ENCODE measurements at regions not wholly inside any gene's neighbourhood (a gene's known extent, or its start where the extent isn't known, plus 50 kb on each side); places are given as distances from the start of the nearest gene placed in this dataset.
"Not testable (repeated sequence)": the region's sequence is repeated elsewhere in the genome, so short reads cannot be mapped to it uniquely, and the experiment has no call there.

GRCh38 chr10:124150189-124150806, 56.9 kb upstream of the CHST15 start:
- TF ChIP-seq, protein P1, sequence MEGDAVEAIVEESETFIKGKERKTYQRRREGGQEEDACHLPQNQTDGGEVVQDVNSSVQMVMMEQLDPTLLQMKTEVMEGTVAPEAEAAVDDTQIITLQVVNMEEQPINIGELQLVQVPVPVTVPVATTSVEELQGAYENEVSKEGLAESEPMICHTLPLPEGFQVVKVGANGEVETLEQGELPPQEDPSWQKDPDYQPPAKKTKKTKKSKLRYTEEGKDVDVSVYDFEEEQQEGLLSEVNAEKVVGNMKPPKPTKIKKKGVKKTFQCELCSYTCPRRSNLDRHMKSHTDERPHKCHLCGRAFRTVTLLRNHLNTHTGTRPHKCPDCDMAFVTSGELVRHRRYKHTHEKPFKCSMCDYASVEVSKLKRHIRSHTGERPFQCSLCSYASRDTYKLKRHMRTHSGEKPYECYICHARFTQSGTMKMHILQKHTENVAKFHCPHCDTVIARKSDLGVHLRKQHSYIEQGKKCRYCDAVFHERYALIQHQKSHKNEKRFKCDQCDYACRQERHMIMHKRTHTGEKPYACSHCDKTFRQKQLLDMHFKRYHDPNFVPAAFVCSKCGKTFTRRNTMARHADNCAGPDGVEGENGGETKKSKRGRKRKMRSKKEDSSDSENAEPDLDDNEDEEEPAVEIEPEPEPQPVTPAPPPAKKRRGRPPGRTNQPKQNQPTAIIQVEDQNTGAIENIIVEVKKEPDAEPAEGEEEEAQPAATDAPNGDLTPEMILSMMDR (IDR thresholded peaks at IDR 0.05; ENCODE audit: low read depth, low read length), result no peak
- no peak overlapping the region for H3K4me3 ChIP-seq (replicated peaks in 1 of 2; ENCODE audit: low read depth in 2 of 2, low read length in 2 of 2)
- DNase-seq (ENCODE audit: low read depth in 2 of 2), result no peak

DNA sequence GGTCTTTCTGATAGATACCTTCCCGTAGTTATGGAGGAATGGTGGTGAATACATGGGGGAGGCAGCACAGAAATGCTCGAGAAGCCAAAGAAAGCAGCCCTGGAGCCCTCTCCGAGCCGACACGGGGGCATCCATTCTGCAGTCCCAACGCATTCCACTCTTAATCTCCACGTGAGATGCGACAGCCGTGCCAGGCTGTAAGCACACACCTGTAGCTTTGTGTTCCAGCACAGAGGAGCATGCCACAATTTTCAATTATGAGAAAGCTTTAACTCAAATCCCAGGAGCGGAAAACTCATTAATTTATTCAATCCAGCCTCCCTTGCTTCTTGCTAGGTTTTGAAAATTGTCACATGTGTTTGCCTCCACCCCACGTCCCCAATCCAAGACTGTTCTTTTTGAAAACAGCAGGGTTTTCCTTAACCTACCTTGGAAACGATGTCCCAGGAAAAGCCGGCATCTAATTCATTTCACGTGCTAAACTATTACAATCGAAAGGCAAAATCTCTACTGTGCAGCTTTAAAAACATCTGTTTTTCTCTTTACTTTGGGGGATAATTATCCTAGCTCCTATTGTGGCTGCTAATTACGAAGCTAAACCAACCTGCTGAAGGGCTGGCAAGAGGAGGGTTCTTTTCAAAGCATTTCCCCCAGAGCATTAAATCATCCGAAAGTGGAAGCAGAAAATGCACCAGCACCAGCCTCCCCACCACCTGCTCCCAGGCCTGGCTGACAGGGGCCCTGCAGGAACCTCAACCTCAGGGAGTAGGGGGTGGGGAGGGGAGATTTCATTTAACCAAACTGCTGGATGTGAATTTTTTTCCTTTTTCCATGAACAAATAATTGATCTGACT, 56.0 kb upstream of the CHST15 start:
- DNase-seq (ENCODE audit: low read depth in 2 of 2), result no peak
- TF ChIP-seq, protein P1 (IDR thresholded peaks at IDR 0.05; ENCODE audit: low read depth, low read length), result no peak
- H3K4me3 ChIP-seq (replicated peaks in 1 of 2; ENCODE audit: low read depth in 2 of 2, low read length in 2 of 2), result no peak overlapping the region

DNA sequence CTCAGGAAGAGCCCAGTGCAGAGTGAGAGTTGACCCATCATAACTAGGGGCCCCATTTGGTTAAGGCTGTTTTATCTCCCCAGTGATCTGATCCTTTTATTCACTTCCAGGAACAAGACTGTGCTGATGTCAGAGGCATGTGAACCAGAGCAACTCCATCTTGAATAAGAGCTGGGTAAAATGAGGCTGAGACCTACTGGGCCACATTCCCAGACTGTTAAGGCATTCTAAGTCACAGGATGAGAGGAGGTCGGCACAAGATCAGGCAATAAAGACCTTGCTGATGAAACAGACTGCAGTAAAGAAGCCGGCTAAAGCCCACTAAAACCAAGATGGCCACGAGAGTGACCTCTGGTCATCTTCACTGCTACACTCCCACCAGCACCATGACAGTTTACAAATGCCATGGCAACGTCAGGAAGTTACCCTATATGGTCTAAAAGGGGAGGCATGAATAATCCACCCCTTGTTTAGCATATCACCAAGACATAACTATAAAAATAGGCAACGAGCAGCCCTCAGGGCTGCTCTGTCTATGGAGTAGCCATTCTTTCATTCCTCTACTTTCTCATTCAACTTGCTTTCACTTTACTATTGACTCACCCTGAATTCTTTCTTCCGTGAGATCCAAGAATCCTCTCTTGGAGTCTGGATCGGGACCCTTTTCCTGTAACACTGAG, 55.3 kb upstream of the CHST15 start:
- not testable (repeated sequence) for DNase-seq (ENCODE audit: low read depth in 2 of 2); H3K4me3 ChIP-seq (replicated peaks in 1 of 2; ENCODE audit: low read depth in 2 of 2, low read length in 2 of 2)

DNA sequence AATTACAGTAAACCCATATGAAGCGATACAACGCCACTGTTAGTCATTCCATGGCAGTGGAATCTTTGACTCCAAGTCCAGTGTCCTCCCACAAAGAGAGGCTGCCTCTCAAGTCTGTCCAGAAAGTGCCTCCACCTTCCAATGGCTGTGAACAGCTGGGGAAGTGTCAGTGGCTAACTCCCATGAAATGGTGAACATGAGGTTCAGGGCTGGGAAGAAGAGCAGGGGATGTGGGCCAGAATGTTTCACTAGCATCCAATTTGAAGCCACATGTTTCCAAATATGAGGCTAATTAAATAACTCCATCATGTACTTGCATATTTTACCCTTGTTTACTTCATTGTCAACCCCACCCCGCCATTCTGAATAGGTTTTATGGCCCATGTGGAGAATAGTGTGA, 53.1 kb upstream of the CHST15 start:
- H3K4me3 ChIP-seq (replicated peaks in 1 of 2; ENCODE audit: low read depth in 2 of 2, low read length in 2 of 2), result no peak overlapping the region
- DNase-seq (ENCODE audit: low read depth in 2 of 2), result no peak
- TF ChIP-seq, protein P1 (IDR thresholded peaks at IDR 0.05; ENCODE audit: low read depth, low read length), result no peak

DNA sequence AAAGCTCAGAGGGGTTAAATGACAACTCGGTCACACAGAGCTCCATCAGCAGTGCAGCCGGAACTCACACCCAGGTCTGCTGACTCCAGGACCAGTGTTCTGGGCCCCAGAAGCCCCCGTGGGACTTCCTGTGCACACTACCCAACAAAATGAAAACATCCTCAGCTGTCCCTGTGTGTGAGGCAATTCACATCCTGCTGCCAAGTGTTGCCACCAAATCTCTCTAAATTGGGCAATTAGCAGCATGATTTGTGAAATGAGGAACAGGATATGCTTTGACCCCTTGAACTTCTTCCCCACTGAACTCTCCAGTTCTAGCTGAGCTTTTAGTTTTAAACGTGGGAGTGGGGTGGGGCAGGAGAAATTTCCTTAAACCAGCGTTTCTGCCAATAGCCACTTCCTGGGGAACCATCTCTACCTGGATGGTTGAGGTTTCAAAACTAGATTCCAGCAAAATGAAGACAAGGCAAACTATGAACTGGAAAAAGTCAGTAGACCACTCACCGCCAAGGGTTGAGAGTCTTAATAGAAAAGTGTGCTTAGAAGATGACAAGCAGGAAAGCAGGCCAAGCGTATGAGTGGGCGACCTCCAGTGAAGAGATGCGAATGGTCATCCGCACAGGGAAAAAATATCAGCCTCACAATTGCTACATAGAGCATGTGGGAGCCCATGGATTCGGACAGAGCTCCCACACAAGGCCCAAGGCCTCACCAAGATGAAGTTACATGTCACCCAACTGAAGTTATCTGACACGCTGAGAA, 51.9 kb upstream of the CHST15 start:
- TF ChIP-seq, protein P1 (IDR thresholded peaks at IDR 0.05; ENCODE audit: low read depth, low read length), result no peak
- H3K4me3 ChIP-seq (replicated peaks in 1 of 2; ENCODE audit: low read depth in 2 of 2, low read length in 2 of 2), result no peak overlapping the region
- peak; percentile 10 to 88 for DNase-seq (ENCODE audit: low read depth in 2 of 2)

GRCh38 chr10:124144536-124144935, 51.1 kb upstream of the CHST15 start:
- TF ChIP-seq, protein P1 (IDR thresholded peaks at IDR 0.05; ENCODE audit: low read depth, low read length), result no peak
- H3K4me3 ChIP-seq (replicated peaks in 1 of 2; ENCODE audit: low read depth in 2 of 2, low read length in 2 of 2), result no peak overlapping the region
- no peak for DNase-seq (ENCODE audit: low read depth in 2 of 2)
